ENCODE measurements at regions not wholly inside any gene's neighbourhood (a gene's known extent, or its start where the extent isn't known, plus 50 kb on each side); places are given as distances from the start of the nearest gene placed in this dataset.

DNA sequence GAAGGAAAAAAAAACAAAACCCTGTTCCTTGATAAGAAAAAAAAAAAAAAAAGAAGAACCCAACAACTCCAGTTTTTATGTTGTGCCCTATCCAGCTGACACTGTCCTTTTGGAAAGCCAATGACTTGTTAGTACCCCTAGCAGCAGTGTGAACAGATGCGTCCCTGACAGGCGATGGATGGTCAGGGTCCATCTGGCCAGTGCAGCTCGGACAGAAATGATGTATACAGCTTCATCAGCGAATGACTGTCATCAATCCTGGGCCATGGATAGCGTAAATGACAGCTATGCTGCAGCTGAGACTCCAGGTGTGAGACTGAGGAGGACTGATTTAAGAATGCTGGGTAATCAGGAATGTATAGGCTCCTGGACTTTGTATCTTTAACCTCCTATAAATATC lies 318.8 kb upstream of the FIGN start (continued):
- TF ChIP-seq, protein P1, sequence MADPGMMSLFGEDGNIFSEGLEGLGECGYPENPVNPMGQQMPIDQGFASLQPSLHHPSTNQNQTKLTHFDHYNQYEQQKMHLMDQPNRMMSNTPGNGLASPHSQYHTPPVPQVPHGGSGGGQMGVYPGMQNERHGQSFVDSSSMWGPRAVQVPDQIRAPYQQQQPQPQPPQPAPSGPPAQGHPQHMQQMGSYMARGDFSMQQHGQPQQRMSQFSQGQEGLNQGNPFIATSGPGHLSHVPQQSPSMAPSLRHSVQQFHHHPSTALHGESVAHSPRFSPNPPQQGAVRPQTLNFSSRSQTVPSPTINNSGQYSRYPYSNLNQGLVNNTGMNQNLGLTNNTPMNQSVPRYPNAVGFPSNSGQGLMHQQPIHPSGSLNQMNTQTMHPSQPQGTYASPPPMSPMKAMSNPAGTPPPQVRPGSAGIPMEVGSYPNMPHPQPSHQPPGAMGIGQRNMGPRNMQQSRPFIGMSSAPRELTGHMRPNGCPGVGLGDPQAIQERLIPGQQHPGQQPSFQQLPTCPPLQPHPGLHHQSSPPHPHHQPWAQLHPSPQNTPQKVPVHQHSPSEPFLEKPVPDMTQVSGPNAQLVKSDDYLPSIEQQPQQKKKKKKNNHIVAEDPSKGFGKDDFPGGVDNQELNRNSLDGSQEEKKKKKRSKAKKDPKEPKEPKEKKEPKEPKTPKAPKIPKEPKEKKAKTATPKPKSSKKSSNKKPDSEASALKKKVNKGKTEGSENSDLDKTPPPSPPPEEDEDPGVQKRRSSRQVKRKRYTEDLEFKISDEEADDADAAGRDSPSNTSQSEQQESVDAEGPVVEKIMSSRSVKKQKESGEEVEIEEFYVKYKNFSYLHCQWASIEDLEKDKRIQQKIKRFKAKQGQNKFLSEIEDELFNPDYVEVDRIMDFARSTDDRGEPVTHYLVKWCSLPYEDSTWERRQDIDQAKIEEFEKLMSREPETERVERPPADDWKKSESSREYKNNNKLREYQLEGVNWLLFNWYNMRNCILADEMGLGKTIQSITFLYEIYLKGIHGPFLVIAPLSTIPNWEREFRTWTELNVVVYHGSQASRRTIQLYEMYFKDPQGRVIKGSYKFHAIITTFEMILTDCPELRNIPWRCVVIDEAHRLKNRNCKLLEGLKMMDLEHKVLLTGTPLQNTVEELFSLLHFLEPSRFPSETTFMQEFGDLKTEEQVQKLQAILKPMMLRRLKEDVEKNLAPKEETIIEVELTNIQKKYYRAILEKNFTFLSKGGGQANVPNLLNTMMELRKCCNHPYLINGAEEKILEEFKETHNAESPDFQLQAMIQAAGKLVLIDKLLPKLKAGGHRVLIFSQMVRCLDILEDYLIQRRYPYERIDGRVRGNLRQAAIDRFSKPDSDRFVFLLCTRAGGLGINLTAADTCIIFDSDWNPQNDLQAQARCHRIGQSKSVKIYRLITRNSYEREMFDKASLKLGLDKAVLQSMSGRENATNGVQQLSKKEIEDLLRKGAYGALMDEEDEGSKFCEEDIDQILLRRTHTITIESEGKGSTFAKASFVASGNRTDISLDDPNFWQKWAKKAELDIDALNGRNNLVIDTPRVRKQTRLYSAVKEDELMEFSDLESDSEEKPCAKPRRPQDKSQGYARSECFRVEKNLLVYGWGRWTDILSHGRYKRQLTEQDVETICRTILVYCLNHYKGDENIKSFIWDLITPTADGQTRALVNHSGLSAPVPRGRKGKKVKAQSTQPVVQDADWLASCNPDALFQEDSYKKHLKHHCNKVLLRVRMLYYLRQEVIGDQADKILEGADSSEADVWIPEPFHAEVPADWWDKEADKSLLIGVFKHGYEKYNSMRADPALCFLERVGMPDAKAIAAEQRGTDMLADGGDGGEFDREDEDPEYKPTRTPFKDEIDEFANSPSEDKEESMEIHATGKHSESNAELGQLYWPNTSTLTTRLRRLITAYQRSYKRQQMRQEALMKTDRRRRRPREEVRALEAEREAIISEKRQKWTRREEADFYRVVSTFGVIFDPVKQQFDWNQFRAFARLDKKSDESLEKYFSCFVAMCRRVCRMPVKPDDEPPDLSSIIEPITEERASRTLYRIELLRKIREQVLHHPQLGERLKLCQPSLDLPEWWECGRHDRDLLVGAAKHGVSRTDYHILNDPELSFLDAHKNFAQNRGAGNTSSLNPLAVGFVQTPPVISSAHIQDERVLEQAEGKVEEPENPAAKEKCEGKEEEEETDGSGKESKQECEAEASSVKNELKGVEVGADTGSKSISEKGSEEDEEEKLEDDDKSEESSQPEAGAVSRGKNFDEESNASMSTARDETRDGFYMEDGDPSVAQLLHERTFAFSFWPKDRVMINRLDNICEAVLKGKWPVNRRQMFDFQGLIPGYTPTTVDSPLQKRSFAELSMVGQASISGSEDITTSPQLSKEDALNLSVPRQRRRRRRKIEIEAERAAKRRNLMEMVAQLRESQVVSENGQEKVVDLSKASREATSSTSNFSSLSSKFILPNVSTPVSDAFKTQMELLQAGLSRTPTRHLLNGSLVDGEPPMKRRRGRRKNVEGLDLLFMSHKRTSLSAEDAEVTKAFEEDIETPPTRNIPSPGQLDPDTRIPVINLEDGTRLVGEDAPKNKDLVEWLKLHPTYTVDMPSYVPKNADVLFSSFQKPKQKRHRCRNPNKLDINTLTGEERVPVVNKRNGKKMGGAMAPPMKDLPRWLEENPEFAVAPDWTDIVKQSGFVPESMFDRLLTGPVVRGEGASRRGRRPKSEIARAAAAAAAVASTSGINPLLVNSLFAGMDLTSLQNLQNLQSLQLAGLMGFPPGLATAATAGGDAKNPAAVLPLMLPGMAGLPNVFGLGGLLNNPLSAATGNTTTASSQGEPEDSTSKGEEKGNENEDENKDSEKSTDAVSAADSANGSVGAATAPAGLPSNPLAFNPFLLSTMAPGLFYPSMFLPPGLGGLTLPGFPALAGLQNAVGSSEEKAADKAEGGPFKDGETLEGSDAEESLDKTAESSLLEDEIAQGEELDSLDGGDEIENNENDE (IDR thresholded peaks at IDR 0.05; ENCODE audit: insufficient replicate concordance, low read length) = no peak
- no peak for TF ChIP-seq SAP30 (IDR thresholded peaks at IDR 0.05; ENCODE audit: insufficient read depth, insufficient replicate concordance, low read length)
- no peak for TF ChIP-seq EZH2 (IDR thresholded peaks at IDR 0.05; ENCODE audit: low read depth, low read length, severe bottlenecking)
- no peak for TF ChIP-seq TCF12 (IDR thresholded peaks at IDR 0.05; ENCODE audit: low read depth, low read length)
- no peak for TF ChIP-seq SUZ12 (IDR thresholded peaks at IDR 0.05; ENCODE audit: low read length)
- no peak for TF ChIP-seq POU5F1 (IDR thresholded peaks at IDR 0.05; ENCODE audit: low read depth, low read length)
- no peak for TF ChIP-seq SRF (IDR thresholded peaks at IDR 0.05; ENCODE audit: low read depth, low read length)
- TF ChIP-seq EGR1 (IDR thresholded peaks at IDR 0.05; ENCODE audit: borderline replicate concordance, low read depth, low read length) = no peak
- no peak for TF ChIP-seq CEBPB (IDR thresholded peaks at IDR 0.05; ENCODE audit: low read depth, low read length)
- TF ChIP-seq FOSL1 (IDR thresholded peaks at IDR 0.05; ENCODE audit: insufficient read depth, low read depth, low read length) = no peak

All from H1 (cell line).